Hematopoietic multipotent progenitor cell (in vitro differentiated cells): ENCODE measurements at regions not wholly inside any gene's neighbourhood (a gene's known extent, or its start where the extent isn't known, plus 50 kb on each side); places are given as distances from the start of the nearest gene placed in this dataset.
A peak's percentile ranks its signal among the peaks of the same experiment; 100 is the strongest.
"Not testable (repeated sequence)": the region's sequence is repeated elsewhere in the genome, so short reads cannot be mapped to it uniquely, and the experiment has no call there.

Experiments used
- DNase-seq, 3 donors: peaks; one replicate each; pipeline ENCODE4 v3.0.0-alpha.2; 2011 to 2015; ENCODE audit warnings: low read depth in 2 of 3, low spot score in 2 of 3

DNA sequence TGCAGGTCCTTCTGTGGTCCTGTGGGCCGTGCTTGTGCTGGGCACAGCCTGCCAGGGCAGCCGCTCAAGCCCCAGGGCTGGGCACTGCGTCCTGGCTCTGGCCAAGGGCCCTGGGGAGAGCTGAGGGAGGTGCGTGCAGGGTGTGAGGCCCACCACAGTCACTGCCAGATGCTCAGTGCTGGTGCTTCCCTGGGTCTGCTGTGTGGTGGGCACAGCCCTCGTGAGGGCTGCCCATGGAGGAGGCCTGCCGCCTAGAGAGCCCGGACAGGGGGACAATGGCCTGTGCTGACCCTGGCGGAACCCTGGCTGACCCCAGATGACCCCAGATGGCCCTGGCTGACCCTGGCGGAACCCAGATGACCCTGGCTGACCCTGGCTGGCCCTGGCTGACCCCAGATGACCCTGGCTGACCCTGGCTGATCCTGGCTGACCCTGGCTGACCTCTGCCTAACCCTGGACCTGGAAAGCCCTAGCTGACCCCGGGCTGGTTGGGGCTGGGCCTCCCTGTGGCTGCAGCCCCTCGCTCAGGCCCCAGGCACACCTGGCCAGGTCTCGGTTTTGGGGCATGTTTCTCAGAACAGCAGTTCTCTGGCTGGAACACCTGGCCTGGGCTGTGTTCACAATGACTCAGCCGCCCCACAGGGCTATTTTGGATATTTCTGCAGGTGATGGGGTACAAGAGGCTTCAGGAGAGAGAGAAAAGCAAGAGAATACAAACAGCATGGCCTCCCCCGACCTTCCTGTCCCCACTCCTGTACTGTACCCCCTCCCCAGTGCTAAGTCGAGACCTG is 55.4 kb downstream of the TMEM121 start:
- no peak for DNase-seq

DNA sequence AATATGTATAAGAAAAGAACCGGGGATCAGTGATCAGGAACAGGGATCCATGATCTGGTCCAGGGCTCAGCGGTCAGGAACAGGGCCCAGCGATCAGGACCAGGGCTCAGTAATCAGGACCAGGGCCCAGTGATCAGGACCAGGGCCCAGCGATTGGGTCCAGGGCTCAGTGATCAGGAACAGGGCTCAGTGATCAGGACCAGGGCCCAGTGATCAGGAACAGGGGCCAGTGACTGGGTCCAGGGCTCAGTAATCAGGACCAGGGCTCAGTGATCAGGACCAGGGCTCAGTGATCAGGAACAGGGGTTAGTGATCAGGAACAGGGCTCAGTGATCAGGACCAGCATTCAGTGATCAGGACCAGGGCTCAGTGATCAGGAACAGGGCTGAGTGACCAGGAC is 56.3 kb downstream of the TMEM121 start:
- DNase-seq: no peak

DNA sequence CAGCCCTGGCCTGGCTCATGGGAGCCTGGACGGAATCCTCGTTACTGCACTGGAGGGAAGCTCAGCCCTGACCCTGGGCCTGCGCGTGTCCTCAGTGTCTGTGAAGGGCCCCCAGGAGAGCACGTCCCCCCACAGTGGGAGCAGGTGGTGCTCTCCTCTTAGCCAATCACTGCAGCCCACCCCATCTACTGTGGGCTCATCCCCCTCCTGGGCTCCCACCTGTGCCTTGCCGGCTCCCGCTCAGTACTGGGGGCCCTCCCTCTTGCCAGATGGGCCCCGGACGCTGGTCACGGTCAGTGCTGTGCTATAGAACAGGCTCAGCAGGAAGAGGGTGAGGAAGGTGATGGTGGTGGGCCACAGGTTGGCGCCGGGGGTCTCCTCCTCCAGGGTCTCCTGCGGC is 57.5 kb downstream of the TMEM121 start:
- DNase-seq: not testable (repeated sequence)

DNA sequence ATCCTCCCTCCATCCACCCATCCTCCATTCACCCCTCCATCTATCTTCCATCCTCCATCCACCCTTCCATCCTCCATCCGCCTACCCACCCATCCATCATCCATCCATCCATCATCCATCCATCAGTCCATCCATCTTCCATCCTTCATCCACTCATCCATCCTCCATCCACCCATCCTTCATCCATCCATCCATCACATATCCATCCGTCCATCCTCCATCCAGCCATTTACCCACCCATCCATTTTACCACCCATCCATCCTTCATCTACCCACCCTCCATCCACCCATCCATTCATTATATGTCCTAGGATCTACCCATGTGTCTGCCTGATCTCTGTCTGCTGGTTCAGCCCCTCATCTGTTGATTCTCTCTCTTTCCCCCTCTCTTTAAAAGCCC is 58.9 kb downstream of the TMEM121 start:
- not testable (repeated sequence) for DNase-seq

DNA sequence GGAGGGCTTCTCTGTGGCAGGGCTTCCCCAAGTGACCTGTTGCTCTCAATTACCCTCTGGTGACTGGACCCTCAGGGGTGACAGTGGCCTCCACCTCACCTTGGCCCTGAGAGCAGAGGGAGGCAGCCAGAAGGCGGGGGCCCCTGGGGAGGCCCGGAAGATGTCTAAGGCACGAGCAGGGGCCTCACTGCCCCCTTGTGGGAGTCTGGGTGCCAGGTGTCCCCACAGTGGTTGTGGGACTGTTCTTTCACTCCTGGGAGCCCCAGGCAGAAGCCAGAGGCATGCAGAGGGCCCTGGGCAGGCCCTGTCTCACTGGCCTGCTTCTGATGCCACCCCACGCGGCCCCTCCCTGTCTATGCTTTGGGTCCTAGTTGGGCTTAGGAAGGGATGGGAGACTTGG is 59.3 kb downstream of the TMEM121 start:
- not testable (repeated sequence) for DNase-seq

DNA sequence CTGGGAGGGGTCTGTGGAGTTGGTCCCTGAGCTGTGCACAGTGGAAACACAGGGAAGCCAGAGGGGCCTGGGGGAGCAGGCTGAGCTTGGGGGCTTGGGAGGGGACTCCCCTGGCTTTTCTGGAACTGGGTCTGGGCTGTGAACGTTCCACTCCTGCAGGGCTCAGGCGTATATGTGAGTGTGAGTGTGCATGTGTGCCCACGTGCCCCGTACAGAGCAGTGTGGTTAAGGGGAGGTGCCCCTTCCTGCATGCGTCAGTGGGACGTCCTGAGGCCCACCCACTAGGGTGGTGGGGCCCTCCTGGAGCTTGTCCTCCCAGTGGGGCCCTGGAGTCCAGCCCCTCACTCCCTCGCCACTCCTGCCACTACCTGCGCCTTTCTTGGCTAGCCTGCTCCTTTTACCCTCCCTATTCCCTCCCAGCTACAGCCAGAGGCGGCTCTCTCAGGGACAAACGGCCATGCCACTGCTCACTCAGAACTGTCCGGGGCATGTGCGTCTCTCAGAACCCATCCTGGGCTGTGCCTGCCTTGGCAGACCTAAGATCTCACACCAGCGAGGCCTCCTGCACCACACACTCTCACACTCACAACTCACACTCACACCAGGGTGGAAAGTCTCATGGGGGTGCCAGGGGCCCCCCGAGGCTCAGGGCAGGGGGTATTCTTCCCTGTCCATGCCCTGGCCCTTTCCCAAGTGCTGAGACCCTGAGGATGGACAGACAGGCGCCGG is 59.9 kb downstream of the TMEM121 start:
- DNase-seq: peak in 1 of 3 donors; percentile 33

DNA sequence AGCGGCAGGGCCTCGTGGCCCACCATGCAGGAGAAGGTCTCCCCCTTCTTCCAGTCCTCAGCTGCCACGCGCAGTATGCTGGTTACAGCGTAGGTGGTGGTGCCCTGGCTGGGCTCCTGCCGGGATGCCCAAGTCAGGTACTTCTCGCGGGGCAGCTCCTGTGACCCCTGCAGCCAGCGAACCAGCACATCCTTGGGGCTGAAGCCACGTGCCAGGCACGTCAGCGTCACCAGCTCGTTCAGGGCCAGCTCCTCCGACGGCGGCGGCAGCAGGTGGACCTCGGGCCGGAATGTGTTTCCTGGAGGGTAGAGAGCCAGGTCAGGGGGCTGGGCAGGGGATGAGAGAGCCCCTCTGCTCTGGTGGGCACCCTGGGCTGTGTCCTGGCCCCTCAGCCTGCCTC is 60.7 kb downstream of the TMEM121 start:
- DNase-seq: not testable (repeated sequence)

DNA sequence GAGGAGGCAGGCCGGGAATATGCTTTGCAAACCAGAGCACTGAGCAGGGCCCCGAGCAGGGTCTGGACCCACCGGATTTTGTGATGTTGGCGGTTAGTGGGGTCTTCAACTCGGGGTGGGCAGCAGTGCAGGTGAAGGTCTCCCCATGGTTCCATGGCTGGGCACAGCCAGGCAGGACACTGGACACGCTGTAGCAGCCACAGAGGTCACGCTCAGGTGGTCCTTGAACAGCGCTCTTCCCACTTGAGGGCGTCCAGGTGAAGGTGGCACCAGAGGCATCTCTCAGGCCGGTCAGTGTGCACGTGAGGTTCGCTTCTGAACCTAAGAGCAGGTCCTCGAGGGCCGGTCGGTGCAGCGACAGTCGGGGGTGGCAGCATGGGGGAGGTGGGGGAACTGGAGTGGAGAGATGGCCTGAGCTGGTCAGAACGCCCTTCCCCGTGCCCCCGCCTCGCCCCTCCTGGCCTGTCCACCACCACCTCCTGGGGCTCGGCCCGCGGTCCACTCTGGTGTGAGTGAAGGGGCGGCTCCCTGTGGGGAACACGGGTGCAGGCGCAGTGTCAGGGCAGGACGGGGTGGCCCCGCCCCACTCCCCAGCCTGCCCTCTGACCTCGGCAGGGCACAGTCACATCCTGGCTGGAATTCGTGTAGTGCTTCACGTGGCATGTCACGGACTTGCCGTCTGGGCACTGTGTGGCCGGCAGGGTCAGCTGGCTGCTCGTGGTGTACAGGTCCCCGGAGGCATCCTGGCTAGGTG is 61.3 kb downstream of the TMEM121 start:
- not testable (repeated sequence) for DNase-seq

DNA sequence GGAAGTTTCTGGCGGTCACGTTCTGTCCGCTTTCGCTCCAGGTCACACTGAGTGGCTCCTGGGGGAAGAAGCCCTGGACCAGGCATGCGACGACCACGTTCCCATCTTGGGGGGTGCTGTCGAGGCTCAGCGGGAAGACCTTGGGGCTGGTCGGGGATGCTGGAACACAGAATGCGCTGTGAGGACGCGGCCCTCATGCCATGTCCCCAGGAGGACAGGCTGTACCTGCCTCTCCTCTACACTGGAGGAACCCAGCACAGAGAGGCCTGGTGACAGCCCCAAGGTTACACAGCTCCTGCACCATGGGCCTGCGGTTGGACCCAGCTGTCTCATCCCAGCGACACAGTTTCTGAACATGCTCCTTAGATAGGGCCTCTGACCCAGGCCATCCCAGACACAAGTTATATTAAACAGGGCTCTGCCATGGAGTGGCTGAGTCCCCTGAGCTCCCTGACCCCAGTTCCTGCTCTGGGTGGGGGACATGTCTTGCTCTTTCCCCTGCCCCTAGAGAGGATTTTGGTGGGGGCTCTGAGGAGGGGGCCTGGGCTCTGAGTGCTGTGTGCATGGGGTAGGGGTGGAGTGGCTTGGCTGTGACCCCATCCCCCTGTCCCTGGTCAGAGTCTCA is 62.0 kb downstream of the TMEM121 start:
- DNase-seq: no peak

DNA sequence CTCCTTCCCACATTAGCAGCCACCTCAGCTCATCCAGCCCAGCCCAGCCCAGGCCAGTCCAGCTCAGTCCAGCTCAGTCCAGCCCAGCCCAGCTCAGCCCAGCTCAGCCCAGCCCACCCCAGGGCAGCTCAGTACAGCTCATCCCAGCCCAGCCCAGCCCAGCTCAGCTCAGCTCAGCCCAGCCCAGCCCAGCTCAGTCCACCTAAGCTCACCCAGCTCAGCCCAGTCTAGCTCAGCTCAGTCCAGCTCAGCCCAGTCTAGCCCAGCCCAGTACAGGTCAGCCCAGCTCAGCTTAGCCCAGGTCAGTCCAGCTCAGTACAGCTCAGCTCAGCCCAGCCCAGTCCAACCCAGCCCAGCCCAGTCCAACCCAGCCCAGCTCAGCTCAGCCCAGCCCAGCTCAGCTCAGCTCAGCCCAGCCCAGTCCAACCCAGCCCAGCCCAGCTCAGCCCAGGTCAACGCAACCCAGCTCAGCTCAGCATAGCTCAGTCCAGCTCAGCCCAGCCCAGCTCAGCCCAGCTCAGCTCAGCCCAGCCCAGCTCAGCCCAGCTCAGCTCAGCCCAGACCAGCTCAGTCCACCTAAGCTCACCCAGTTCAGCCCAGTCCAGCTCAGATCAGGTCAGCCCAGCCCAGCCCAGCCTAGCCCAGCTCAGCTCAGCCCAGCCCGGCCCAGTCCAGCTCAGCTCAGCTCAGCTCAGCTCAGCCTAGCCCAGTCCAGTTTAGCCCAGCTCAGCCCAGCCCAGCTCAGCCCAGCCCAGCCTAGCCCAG is 63.0 kb downstream of the TMEM121 start:
- DNase-seq: no peak

DNA sequence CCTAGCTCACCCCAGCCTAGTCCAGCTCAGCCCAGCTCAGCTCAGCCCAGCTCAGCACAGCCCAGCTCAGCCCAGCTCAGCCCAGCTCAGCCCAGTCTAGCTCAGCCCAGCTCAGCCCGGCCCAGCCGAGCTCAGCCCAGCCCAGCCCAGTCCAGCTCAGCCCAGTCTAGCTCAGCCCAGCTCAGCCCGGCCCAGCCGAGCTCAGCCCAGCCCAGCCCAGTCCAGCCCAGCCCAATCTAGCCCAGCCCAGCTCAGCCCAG is 63.5 kb downstream of the TMEM121 start:
- not testable (repeated sequence) for DNase-seq

DNA sequence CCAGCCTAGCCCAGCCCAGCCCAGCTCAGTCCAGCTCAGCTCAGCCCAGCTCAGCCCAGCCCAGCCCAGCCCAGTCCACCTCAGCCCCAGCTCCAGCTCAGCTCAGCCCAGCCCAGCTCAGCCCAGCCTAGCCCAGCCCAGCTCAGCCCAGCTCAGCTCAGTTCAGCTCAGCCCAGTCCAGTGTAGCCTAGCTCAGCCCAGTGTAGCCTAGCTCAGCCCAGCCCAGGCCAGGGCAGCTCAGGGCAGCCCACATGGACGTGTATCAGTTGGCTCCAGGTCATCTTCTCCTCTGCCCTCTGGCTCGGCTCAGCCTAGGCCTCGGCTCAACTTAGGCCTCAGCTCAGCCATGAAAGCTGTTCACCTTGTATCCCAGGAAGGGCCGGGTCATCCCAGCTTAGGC is 64.7 kb downstream of the TMEM121 start:
- no peak for DNase-seq

DNA sequence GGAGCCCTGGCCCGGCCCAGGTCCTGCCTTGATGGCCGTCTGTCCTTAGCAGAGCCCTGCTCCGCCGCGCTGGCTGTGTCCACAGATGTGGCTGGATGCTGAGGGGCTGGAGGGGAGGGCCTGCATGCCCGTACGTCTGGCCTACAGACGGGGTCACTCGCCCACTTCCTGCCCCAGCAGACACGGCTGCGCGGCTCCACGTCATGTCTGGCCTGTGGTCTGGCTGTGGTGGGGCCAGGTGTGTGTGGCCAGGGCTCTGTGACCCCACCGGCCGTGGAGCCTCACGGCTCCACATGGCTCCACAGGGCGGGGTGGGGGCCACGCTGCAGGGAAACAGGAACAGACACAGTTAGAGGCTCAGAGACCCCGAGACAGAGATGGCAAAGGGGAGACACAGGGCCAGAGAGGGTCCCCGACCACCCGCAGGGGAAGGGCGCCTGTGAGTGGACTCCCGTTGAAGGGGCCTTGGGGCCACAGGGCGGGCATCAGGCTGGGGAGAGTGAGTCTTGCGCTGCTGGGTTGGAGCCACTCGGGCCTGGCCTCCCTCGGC is 65.5 kb downstream of the TMEM121 start:
- DNase-seq: not testable (repeated sequence)

DNA sequence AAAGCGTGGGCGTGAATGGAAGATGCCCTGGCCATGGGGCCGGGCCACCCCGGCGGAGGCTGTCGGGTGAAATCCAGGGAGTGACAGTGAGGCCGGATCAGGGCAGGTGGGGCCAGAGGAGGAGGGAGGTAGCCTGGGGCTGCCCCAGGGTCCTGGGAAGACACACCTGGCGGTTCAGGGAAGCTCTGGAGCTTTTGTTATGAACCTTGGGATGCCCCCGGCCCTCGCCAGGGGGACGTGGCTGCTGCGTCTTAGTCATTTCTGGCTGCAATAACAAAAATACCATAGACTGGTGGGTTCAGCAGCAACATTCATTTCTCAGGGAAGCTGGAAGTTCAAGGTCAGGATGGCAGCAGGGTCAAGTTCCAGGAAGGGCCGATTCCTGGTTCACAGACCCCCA is 66.3 kb downstream of the TMEM121 start:
- DNase-seq: not testable (repeated sequence)

DNA sequence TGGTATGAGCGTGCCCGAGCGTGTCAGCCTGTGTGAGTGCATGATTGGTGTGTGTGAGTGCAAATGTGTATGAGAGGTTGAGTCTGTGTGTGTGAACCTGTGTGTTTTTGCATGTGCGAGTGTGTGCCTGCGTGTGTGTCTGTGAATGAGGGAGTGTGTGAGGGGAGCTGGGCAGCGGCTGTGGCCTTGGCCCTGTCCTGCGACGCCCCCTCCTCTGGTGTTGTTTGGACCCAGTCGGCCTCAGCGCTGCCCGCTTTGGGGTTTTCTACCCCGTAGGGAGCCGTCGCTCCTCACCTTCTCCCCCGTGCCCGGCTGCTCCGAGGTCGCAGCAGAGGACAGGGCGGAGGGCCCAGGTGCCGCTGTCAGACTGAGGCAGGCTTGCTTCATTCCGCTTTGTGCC is 69.0 kb downstream of the TMEM121 start:
- not testable (repeated sequence) for DNase-seq

DNA sequence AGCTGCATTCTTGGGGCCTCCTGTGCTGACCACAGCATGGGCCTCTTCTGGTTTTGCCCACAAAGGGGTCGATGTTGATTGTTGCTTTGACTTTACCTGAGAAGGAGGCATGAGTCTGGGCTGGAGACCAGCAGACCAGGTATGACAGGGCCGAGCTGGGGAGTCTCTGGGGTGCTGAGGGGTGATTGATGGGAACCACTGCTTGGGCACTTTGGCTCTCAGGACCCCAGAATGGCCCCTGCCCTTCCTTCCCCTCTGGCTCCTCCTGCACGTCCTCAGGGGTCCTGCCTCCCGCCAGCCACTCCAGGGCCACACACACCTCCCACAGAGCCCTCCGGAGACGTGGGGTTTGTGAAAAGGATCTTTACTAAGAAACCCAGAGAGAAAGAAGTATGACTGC is 70.0 kb downstream of the TMEM121 start:
- DNase-seq: not testable (repeated sequence)

DNA sequence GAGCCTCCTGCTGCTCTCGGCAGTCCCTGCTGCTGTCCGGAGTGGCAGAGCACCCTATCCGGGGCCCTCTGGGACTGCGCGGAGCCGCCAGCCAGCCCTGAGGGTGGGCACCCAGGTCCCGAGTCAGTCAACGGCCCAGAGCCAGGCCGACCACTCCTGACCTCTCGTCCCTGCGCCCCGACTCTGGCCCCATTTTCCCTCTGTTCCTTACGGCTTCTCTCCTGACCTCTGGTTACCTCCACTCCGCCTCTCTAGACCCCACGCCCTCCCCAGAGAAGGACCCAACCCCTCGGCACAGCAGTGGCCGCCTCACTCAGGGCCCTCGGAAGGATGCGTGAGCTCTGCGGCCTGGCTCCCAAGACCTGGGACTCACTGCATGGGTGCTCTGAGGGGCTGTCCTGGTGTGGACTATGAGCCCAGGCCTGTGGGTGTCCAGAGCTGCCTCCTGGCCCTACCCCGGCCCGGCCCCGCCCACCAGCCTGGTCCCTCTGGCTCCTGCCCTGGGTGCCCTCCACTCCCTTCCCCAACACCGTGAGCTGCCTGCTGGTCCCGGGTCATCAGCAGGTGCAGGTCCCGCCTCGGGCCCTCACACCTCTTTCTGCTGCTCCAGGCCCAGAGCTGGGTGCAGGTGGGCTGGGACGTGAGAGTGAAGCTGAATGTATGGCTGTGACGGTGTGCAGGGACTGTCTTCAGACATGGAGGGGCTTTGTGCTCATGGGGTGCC is 71.8 kb downstream of the TMEM121 start:
- DNase-seq: not testable (repeated sequence)

DNA sequence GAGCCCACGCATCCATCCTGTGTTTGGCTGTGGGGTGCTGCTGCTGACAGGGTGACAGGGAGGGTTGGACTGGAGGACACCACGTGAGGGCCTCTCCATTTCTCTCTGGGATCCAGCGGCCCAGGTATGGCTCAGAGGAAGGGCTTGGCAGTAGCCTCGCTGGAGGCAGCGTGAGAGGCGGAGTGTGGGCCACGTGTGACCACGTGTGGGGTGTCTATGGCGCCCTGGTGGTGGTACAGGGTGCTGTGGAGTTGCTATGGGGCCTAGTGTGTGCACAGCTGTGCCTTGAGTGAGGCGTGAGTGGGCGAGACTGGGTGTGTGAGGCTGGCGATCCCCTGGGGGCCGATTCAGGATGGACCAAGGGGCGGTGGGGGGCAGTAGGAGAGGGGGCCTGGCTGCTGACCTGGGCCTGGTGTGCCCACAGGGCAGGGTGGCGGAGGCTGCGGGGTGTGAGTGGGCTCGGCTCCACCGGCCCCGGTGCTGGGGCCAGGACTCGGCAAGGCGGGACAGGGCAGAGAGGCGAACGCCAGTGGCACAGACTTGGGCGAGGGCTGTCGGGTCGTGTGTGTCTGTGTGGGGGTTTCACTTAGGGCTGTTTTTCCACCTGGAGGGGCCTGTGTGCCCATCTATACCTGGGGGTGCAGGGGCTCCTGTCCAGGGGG is 72.7 kb downstream of the TMEM121 start:
- not testable (repeated sequence) for DNase-seq
